ENCODE measurements at regions not wholly inside any gene's neighbourhood (a gene's known extent, or its start where the extent isn't known, plus 50 kb on each side); places are given as distances from the start of the nearest gene placed in this dataset.

DNA sequence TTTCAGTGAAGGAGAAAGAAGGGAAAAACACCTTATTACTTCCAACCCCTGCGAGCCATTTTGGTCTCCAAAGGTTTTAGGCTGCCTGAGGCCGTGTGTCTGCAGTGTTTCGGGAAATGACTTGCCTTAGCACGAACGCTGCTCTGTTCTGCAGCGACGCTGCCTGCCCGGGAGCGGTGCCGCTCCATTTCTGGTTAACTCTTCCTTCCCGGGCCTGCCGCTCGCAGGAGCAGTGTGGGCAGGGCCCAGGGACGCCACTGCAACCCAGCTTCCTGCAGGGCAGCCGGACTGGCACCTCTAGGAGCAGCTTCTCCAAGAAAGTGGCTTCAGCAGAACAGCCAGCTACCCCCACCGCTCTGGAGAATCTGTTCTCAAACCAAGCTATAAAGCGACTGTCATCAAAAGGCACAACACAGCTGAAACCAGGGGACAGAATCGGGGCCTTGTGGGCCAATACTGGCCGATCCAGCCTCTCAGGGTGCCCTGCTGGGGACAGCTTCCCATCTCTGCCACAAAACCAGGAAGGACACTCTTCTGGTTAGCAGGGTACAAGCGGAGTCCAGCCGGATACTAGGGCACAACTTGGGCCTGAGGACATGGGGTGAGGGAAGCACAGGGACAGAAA is 72.2 kb downstream of the KCTD15 start:
- TF ChIP-seq, protein P1, sequence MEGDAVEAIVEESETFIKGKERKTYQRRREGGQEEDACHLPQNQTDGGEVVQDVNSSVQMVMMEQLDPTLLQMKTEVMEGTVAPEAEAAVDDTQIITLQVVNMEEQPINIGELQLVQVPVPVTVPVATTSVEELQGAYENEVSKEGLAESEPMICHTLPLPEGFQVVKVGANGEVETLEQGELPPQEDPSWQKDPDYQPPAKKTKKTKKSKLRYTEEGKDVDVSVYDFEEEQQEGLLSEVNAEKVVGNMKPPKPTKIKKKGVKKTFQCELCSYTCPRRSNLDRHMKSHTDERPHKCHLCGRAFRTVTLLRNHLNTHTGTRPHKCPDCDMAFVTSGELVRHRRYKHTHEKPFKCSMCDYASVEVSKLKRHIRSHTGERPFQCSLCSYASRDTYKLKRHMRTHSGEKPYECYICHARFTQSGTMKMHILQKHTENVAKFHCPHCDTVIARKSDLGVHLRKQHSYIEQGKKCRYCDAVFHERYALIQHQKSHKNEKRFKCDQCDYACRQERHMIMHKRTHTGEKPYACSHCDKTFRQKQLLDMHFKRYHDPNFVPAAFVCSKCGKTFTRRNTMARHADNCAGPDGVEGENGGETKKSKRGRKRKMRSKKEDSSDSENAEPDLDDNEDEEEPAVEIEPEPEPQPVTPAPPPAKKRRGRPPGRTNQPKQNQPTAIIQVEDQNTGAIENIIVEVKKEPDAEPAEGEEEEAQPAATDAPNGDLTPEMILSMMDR (IDR thresholded peaks at IDR 0.05; ENCODE audit: low read depth, low read length, poor library complexity, severe bottlenecking): no peak
- TF ChIP-seq EZH2phosphoT487 (IDR thresholded peaks at IDR 0.05; ENCODE audit: borderline replicate concordance, low read length): no peak
